Liver (tissue), 7 donors: ENCODE measurements at regions not wholly inside any gene's neighbourhood (a gene's known extent, or its start where the extent isn't known, plus 50 kb on each side); places are given as distances from the start of the nearest gene placed in this dataset.

ENCODE experiments used
- DNase-seq: peaks from one replicate; pipeline ENCODE4 v3.0.0-alpha.2; 2017; ENCODE audit warnings: low spot score
- H3K27ac ChIP-seq, 2 donors: one replicate each; pipeline ENCODE4 v1.7.0; 2013; ENCODE audit warnings: inconsistent platforms in 2 of 2, low read length in 2 of 2, control low read depth in 1 of 2, low read depth in 1 of 2, mild to moderate bottlenecking in 1 of 2
- H3K27me3 ChIP-seq, 4 donors: one replicate each; pipeline versions ENCODE4 v1.6.1 to v1.7.0; 2013; ENCODE audit warnings: low read length in 3 of 4, inconsistent platforms in 1 of 4, mild to moderate bottlenecking in 1 of 4, moderate library complexity in 1 of 4; ENCODE audit not compliant: control insufficient read depth in 4 of 4, insufficient read depth in 4 of 4
- H3K36me3 ChIP-seq, 4 donors: one replicate each; pipeline versions ENCODE4 v1.6.1 to v1.7.0; 2013; ENCODE audit warnings: low read length in 3 of 4, mild to moderate bottlenecking in 3 of 4, low read depth in 1 of 4, moderate library complexity in 1 of 4; ENCODE audit not compliant: control insufficient read depth in 4 of 4, insufficient read depth in 3 of 4
- H3K4me1 ChIP-seq, 4 donors: one replicate each; pipeline versions ENCODE4 v1.6.1 to v1.7.0; 2013; ENCODE audit warnings: low read length in 3 of 4, mild to moderate bottlenecking in 3 of 4, moderate library complexity in 1 of 4; ENCODE audit not compliant: control insufficient read depth in 4 of 4, insufficient read depth in 4 of 4
- H3K4me3 ChIP-seq, 3 donors: one replicate each; pipeline versions ENCODE4 v1.6.1 to v1.7.0; 2013; ENCODE audit warnings: low read length in 3 of 3, control low read depth in 1 of 3, low read depth in 1 of 3, mild to moderate bottlenecking in 1 of 3
- H3K9ac ChIP-seq, 2 donors: one replicate each; pipeline ENCODE4 v1.7.0; 2013; ENCODE audit warnings: low read length in 2 of 2, mild to moderate bottlenecking in 2 of 2, moderate library complexity in 2 of 2, control low read depth in 1 of 2, low read depth in 1 of 2
- H3K9me3 ChIP-seq, 4 donors: one replicate each; pipeline versions ENCODE4 v1.6.1 to v1.7.0; 2013; ENCODE audit warnings: low read length in 3 of 4; ENCODE audit not compliant: control insufficient read depth in 4 of 4
- ATF3 ChIP-seq: IDR thresholded peaks from 2 replicates; pipeline ENCODE4 v1.6.1; 2016; ENCODE audit warnings: antibody characterized with exemption
- EGR1 ChIP-seq, 2 donors: IDR thresholded peaks; 2 replicates each; pipeline ENCODE4 v1.6.1; 2016 to 2018; ENCODE audit warnings: antibody characterized with exemption in 2 of 2, low read depth in 2 of 2
- FOXA1 ChIP-seq: IDR thresholded peaks from 2 replicates; pipeline ENCODE4 v1.6.1; 2016; ENCODE audit warnings: antibody characterized with exemption
- GABPA ChIP-seq, 2 donors: IDR thresholded peaks in 1 of 2; conservative IDR thresholded peaks in 1 of 2; 2 replicates each; pipeline ENCODE4 v1.6.1; 2016; ENCODE audit warnings: antibody characterized with exemption in 2 of 2, mild to moderate bottlenecking in 1 of 2, moderate library complexity in 1 of 2
- HNF4A ChIP-seq, 2 donors: conservative IDR thresholded peaks; 2 replicates each; pipeline ENCODE4 v1.6.1; 2016; ENCODE audit warnings: antibody characterized with exemption in 2 of 2, mild to moderate bottlenecking in 2 of 2
- HNF4G ChIP-seq: IDR thresholded peaks from 2 replicates; pipeline ENCODE4 v1.6.1; 2016; ENCODE audit warnings: antibody characterized with exemption
- JUND ChIP-seq, 2 donors: IDR thresholded peaks; 2 replicates each; pipeline ENCODE4 v1.6.1; 2016; ENCODE audit warnings: antibody characterized with exemption in 2 of 2
- RAD21 ChIP-seq, 2 donors: IDR thresholded peaks; 2 replicates each; pipeline ENCODE4 v1.6.1; 2016; ENCODE audit warnings: antibody characterized with exemption in 2 of 2, mild to moderate bottlenecking in 2 of 2
- REST ChIP-seq: IDR thresholded peaks from 2 replicates; pipeline ENCODE4 v1.6.1; 2016; ENCODE audit warnings: antibody characterized with exemption, mild to moderate bottlenecking
- RXRA ChIP-seq, 2 donors: IDR thresholded peaks; 2 replicates each; pipeline ENCODE4 v1.6.1; 2017 to 2018; ENCODE audit warnings: antibody characterized with exemption in 2 of 2, mild to moderate bottlenecking in 1 of 2
- TAF1 ChIP-seq: conservative IDR thresholded peaks from 2 replicates; pipeline ENCODE4 v1.6.1; 2016; ENCODE audit warnings: antibody characterized with exemption, mild to moderate bottlenecking
- YY1 ChIP-seq: IDR thresholded peaks from 2 replicates; pipeline ENCODE4 v1.6.1; 2016; ENCODE audit warnings: antibody characterized with exemption, mild to moderate bottlenecking
- ZBTB33 ChIP-seq: IDR thresholded peaks from 2 replicates; pipeline ENCODE4 v1.6.1; 2016; ENCODE audit warnings: antibody characterized with exemption
- WGBS: extraction: QIAGEN DNeasy Blood & Tissue Kit; methylation state at CpG from one replicate; pipeline ENCODE4 v1.1.7; 2013; 5-methylcytosine and 5-hydroxymethylcytosine counted together
- donor health status: healthy.
- donor health status: healthy.
- donor health status: healthy.
- donor health status: healthy.

- peaks cover 0 to 3% (median 1%) of the 10 kb centered on the region in 4 donors for H3K27me3 ChIP-seq
- WGBS: 47% methylated on average over 24 of the region's 24 CpGs
- no peak overlapping the region for H3K4me3 ChIP-seq
- no peak overlapping the region for H3K9ac ChIP-seq
- H3K4me1 ChIP-seq: no peaks in the 10 kb centered on the region
- H3K36me3 ChIP-seq: no peaks in the 10 kb centered on the region
- no peak overlapping the region for H3K27ac ChIP-seq
- DNase-seq: no peak
- no peaks in the 10 kb centered on the region for H3K9me3 ChIP-seq
- TF ChIP-seq GABPA (IDR thresholded peaks at IDR 0.05 in 1 of 2, conservative IDR thresholded peaks at IDR 0.05 in 1 of 2): no peak
- no peak for TF ChIP-seq RXRA (IDR thresholded peaks at IDR 0.05)
- TF ChIP-seq HNF4A (conservative IDR thresholded peaks at IDR 0.05): no peak
- TF ChIP-seq TAF1: no peak
Observed at GRCh38 chr18:75638776-75639471, 211.4 kb upstream of the SMIM21 start.

GRCh38 chr18:75638223-75638775 lies 210.8 kb upstream of the SMIM21 start:
- Histone ChIP-seq H3K9me3 (no peaks in the 10 kb centered on the region), H3K4me1 (no peaks in the 10 kb centered on the region), H3K27me3 (peaks cover 0 to 3% (median 1%) of the 10 kb centered on the region in 4 donors), H3K4me3 (no peak overlapping the region), H3K27ac (no peak overlapping the region), H3K36me3 (no peaks in the 10 kb centered on the region), H3K9ac (no peak overlapping the region)
- TF ChIP-seq ATF3 (no peak), REST (no peak), JUND (IDR thresholded peaks at IDR 0.05) (no peak), ZBTB33 (no peak), YY1 (no peak), HNF4G (no peak), EGR1 (IDR thresholded peaks at IDR 0.05; ENCODE audit: low read depth in 2 of 2) (no peak), TAF1 (no peak), FOXA1 (no peak), RAD21 (IDR thresholded peaks at IDR 0.05) (no peak), GABPA (IDR thresholded peaks at IDR 0.05 in 1 of 2, conservative IDR thresholded peaks at IDR 0.05 in 1 of 2) (no peak), RXRA (IDR thresholded peaks at IDR 0.05) (no peak)
- WGBS: 57% methylated on average over 16 of the region's 16 CpGs
- DNase-seq: no peak
